ENCODE measurements at regions not wholly inside any gene's neighbourhood (a gene's known extent, or its start where the extent isn't known, plus 50 kb on each side); places are given as distances from the start of the nearest gene placed in this dataset.

DNA sequence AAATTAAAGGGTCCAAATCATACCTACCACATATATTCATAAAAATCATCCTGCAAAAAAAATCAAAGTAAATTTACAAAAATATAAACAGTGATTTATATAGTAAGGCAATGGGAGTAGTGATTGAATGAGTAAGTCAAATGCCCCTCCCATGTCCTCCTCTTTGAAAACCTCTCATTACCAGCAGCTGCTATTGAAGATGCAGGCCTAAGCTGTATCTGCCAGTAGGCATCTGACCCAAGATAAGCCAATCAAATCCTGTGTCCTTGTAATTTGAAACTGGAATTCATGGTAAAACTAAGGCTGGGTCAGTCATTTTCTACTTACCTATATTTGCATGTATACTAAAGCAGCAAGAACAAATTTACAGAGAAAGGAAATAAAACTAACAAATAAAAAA, 60.4 kb upstream of the POU1F1 start:
- FAIRE-seq = no peak

DNA sequence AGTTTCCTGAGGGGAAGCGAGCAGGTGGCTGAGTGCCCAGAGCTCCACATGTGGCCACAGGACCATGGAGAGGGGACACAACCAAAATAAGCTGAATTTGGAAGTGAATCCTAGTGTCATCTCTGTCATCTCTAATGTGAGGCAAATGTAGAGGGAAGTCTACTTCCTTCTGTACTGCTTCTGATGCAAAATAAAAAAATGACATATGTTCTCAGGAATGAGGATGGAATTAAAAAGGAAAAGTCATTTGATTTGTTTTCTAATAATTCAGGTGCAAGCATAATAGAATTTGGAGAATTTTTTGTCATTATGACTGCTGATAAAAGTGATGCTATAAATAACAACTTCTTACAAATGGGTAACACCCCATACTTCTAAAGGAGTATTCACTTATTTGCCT, 59.5 kb upstream of the POU1F1 start:
- Histone ChIP-seq H3K27ac (no peak overlapping the region), H3K4me3 (no peak overlapping the region), H3K36me3 (no peaks in the 10 kb centered on the region), H3K27me3 (no peaks in the 10 kb centered on the region), H3K4me1 (peaks cover 0 to 6% (median 0%) of the 10 kb centered on the region in 3 donors), H3K9me3 (no peaks in the 10 kb centered on the region)
- DNase-seq = no peak
- WGBS, 2 donors = 79 to 93% methylated on average over 1 of the region's 1 CpG
- ATAC-seq = no peak
- TF ChIP-seq, protein P1, sequence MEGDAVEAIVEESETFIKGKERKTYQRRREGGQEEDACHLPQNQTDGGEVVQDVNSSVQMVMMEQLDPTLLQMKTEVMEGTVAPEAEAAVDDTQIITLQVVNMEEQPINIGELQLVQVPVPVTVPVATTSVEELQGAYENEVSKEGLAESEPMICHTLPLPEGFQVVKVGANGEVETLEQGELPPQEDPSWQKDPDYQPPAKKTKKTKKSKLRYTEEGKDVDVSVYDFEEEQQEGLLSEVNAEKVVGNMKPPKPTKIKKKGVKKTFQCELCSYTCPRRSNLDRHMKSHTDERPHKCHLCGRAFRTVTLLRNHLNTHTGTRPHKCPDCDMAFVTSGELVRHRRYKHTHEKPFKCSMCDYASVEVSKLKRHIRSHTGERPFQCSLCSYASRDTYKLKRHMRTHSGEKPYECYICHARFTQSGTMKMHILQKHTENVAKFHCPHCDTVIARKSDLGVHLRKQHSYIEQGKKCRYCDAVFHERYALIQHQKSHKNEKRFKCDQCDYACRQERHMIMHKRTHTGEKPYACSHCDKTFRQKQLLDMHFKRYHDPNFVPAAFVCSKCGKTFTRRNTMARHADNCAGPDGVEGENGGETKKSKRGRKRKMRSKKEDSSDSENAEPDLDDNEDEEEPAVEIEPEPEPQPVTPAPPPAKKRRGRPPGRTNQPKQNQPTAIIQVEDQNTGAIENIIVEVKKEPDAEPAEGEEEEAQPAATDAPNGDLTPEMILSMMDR (IDR thresholded peaks at IDR 0.05) = no peak
- no peak for FAIRE-seq
- intact Hi-C loops (cut with DNase I) = no loop called here

More for the DNA sequence above, 60.4 kb upstream of the POU1F1 start:
- no peaks in the 10 kb centered on the region for H3K9me3 ChIP-seq
- DNase-seq (no peak), ATAC-seq (no peak)
- TF ChIP-seq, protein P1 (IDR thresholded peaks at IDR 0.05) = no peak
- H3K4me1 ChIP-seq = peaks cover 0 to 6% (median 0%) of the 10 kb centered on the region in 3 donors
- intact Hi-C loops (cut with DNase I) = no loop called here
- H3K36me3 ChIP-seq = no peaks in the 10 kb centered on the region
- H3K27me3 ChIP-seq = no peaks in the 10 kb centered on the region
- no peak overlapping the region for H3K4me3 ChIP-seq
- no peak overlapping the region for H3K27ac ChIP-seq

DNA sequence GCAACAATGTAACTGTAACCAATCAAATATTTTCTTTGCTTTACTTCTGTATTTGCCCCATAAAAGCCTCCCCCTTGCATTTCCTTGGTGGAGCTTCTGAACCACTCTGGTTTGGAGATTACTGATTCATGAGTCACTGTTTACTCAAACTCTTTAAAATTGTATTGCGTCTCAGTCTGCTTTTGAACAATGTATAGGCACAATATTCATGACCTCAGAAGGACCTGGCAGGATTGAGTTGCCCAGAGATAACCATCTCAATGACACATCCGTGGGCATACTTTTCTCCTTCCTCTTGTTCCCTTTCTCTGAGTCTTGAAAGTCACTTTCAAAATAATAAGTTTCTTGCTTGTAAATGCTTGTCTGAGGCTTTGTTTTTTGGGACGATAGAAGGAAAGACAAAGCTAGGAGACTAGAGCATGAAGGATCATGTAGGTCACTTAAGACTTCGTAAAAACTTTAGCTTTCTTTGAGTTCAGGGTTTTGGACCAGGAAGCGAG, 57.1 kb upstream of the POU1F1 start:
- Histone ChIP-seq H3K9me3 (no peaks in the 10 kb centered on the region), H3K4me1 (no peaks in the 10 kb centered on the region), H3K36me3 (no peaks in the 10 kb centered on the region), H3K27me3 (no peaks in the 10 kb centered on the region), H3K4me3 (no peak overlapping the region), H3K27ac (peak overlapping the region in 1 of 4 donors; percentile 49)
- DNase-seq = no peak
- FAIRE-seq = peak; percentile 61
- intact Hi-C loops (cut with DNase I) = no loop called here
- 60 to 63% methylated on average over 5 of the region's 5 CpGs for WGBS, 2 donors
- ATAC-seq = peak in 3 of 4 donors; percentile 51 to 89 (median 70)
- TF ChIP-seq, protein P1 (IDR thresholded peaks at IDR 0.05) = no peak

DNA sequence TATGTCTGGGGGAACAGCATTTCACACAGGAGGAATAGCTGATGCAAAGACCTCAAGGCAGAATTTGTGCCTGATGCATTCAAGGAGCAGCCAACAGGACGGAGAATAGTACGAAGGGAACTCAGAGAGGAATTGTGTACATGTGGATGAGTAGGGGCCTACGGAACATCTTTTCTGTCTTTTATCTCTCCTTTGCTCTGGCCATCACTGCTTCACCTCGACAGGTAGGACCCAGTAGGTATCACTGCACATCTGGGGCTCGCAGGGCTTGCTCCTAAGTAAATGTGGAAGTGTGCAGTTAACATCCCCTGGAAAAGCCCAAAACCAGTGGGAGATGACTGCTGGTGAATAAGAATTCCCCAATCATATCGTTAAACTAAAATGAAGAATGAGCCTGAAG, 56.4 kb upstream of the POU1F1 start:
- intact Hi-C loops (cut with DNase I) = no loop called here
- no peak for ATAC-seq
- H3K4me3 ChIP-seq = no peak overlapping the region
- H3K27ac ChIP-seq = peak overlapping the region in 1 of 4 donors; percentile 49
- H3K36me3 ChIP-seq = no peaks in the 10 kb centered on the region
- H3K9me3 ChIP-seq = no peaks in the 10 kb centered on the region
- TF ChIP-seq, protein P1 (IDR thresholded peaks at IDR 0.05) = no peak
- no peaks in the 10 kb centered on the region for H3K27me3 ChIP-seq
- no peak for FAIRE-seq
- no peak for DNase-seq
- 79 to 80% methylated on average over 6 of the region's 6 CpGs for WGBS, 2 donors
- no peaks in the 10 kb centered on the region for H3K4me1 ChIP-seq

DNA sequence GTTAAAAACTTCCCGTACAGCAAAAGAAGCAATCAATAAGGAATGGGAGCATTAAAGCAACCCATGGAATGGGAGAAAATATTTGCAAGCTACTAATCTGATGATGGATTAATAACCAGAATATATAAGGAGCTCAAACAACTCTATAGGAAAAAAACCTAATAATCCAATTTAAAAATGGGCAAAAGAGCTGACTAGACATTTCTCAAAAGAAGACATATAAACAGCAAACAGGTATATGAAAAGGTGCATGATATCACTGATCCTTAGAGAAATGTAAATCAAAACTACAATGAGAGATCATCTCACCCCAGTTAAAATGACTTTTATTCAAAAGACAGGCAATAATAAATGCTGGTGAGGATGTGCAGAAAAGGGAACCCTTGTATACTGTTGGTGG, 52.7 kb upstream of the POU1F1 start:
- FAIRE-seq = no peak
- WGBS, 2 donors = 0% methylated on average over 1 of the region's 1 CpG
- intact Hi-C loops (cut with DNase I) = no loop called here

More for the DNA sequence above, 52.7 kb upstream of the POU1F1 start:
- no peaks in the 10 kb centered on the region for H3K36me3 ChIP-seq
- TF ChIP-seq, protein P1 (IDR thresholded peaks at IDR 0.05) = no peak
- no peaks in the 10 kb centered on the region for H3K27me3 ChIP-seq
- no peaks in the 10 kb centered on the region for H3K9me3 ChIP-seq
- ATAC-seq = no peak
- H3K4me1 ChIP-seq = no peaks in the 10 kb centered on the region
- no peak overlapping the region for H3K27ac ChIP-seq
- no peak for DNase-seq
- no peak overlapping the region for H3K4me3 ChIP-seq

All from pancreas (tissue), 10 donors.